GM12874 (cell line): ENCODE measurements at regions not wholly inside any gene's neighbourhood (a gene's known extent, or its start where the extent isn't known, plus 50 kb on each side); places are given as distances from the start of the nearest gene placed in this dataset.

Experiments
- TF ChIP-seq, protein P1 (sequence below): IDR thresholded peaks from 2 replicates; pipeline ENCODE4 v1.5.1; 2011; ENCODE audit warnings: low read depth, mild to moderate bottlenecking, control low read depth, low read length, moderate library complexity; ENCODE audit not compliant: insufficient read depth

DNA sequence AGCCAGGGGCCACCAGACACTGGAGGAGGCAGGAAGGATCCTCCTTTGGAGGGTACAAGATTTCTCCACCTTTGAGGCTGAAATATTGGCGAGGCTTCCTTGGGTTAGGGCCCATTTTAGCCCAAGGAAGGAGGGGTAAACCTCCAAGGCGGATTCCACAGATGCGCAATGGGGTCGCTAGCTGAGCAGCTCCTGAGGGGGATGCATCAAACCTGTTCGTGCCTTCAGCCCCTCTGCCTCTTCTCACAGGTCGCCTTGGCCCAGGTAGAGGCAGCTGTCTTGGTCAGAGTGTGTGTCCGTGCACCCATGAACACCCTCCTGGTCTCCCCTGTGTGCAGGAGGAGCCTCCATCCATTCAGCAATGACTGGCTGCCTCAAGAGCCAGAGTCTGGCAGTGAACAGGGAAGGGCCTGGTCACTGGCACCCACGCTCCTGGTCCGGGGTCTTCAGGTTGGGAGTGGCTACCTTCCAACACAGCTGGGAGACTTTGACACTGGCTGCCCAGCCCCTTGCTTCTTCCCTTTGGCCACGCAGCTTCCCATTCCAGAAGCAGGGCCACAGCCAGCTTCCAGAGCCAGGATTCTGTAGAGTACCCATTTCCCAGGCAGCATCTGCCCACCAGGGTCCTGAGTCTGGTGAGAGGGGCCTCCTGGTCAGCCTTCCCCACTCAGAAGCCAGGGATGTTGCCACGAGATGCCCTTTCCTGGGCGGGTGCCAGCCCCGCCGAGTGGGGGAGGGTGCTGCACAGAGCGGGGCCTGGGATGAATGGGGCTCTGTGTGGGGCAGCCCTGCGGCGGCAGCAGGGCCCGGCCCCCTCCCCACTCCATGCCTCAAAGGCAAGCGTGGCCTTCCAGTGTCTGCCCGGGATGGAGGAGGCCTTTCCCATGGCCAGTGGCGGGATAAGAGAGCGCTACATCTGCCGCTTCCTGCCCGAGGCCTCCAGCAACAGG is 95.8 kb upstream of the GPC1 start:
- TF ChIP-seq, protein P1, sequence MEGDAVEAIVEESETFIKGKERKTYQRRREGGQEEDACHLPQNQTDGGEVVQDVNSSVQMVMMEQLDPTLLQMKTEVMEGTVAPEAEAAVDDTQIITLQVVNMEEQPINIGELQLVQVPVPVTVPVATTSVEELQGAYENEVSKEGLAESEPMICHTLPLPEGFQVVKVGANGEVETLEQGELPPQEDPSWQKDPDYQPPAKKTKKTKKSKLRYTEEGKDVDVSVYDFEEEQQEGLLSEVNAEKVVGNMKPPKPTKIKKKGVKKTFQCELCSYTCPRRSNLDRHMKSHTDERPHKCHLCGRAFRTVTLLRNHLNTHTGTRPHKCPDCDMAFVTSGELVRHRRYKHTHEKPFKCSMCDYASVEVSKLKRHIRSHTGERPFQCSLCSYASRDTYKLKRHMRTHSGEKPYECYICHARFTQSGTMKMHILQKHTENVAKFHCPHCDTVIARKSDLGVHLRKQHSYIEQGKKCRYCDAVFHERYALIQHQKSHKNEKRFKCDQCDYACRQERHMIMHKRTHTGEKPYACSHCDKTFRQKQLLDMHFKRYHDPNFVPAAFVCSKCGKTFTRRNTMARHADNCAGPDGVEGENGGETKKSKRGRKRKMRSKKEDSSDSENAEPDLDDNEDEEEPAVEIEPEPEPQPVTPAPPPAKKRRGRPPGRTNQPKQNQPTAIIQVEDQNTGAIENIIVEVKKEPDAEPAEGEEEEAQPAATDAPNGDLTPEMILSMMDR: no peak

DNA sequence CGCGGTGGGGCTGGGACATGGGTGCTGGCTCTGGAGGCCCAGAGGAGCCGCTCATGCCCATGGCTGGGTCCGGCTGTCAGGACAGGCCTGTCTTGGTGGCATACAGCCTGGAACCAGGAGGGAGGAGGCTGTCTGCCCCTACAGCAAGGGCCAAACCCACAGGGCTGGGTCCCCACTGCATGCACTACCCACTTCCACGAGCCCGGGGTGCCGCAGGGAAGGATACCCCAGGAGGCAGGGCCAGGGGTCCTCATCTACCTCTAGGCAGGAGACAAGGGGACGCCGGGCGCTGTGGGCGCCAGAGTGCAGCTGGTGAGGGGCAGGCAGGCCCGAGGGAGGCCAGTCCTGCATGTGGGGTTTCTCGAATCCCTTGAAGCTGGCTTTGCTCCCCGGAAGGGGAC is 95.1 kb upstream of the GPC1 start:
- TF ChIP-seq, protein P1: no peak

DNA sequence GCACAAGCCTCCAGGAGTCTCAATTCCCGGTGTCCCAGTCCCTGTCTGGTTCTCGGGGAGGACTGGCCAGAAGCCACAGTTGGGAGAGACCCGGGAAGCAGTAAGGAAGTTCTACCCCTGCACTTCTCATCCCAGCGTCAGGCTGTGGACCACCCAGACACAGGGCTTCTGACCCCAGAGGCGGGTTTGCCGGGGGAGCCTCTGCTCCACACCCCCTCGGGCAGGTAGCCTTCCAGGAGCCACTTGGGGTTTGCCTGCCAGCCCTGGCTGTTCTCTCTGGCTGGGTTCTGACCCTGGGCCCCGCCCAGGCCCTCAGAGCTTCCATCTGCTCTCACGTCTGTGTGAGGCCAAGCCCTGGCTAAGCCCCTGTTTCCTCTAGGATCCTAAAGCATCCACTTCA is 94.4 kb upstream of the GPC1 start:
- TF ChIP-seq, protein P1: no peak

DNA sequence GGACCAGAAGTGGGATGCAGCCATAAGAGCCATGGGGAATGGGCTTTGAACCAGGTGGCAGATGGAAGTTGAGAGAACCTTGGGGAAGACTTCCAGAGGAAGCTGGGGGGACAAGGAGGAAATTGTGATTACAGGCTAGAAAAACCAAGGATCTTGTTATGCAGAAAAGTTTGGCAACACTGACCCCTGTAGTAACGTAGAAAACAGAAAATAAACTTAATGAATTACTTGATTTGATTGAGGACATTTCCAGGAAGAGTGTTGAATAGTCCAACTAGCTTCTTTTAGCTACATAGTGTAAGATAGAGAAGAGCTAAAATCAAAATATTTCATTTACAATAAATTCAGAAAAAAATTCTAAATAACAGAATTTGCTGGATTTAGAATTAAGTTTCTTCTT is 91.9 kb upstream of the GPC1 start:
- TF ChIP-seq, protein P1: no peak

DNA sequence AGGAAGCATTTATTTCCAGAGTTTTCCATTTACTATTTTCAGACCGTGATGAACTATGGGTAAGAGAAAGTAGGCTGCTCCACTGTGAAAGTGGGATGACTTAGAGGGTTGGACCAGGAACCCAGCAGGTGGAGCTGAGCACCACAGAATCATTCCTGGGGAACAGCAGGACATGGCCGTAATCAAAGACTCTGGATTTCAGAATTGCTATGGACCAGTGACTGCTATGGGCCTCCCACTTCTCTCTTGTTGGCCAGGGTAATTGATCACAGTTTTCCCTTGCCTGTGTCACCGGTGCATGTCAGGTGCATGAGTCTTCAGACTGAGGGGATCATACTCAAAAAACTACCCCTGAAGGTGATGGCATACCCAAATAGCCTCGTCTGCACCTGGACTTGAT is 90.6 kb upstream of the GPC1 start:
- TF ChIP-seq, protein P1: no peak

DNA sequence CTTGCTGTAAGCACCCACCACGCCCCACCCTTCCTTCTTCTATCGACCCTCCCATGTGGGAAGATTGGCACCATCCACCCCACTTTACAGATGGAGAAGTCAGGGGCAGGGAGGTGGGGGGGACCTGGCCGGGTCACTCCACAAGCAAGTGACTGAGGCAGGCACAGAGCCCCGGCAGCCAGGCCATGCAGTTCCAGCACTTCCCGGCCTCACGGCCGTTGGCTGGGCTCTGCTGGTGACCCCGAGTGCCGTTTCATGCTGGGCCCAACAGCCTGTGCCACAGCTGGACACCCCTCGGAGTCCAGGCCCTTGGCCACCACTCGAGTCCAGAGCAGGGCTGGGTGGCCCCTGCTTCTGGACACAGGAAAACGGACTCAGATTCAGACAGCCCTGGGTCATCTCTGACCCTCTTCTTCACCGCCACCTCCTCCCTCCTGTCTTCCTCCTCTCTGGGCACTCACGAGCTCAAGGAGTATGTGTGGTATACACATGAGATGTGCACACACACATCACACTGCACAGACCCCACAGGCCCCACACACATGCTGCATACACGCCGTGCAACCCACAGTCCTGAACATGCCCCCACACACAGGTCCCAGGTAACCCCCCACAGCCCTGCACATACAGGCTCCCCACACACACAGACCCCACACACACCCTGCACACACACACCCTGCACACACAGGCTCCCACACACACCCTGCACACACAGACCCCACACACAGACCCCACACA is 89.3 kb upstream of the GPC1 start:
- TF ChIP-seq, protein P1: no peak

DNA sequence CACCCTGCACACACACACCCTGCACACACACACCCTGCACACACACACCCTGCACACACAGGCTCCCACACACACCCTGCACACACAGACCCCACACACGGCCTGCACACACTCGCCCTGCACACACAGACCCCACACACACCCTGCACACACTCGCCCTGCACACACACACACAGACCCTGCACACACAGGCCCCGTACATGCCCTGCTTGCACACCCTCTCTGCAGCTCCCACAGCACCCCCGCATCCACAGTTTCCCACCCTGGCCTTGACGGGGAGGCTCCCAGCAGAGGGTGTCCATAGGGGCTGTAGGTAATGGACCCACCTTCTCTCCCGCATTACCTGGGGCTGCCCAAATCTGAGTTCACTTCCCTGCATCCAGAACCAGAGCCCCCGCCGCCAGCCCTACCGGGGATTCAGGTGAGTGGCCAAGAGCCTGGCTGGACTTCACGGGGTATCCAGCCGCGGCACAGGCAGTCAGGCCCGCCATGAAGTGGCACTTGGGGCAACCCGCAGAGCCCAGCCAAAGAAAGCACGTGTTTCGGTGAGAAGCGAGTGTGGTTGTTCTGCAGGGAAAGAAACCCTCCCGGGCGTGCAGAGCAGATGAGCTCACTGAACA is 88.6 kb upstream of the GPC1 start:
- TF ChIP-seq, protein P1: no peak
